GM19328 (cell line): ENCODE measurements at regions not wholly inside any gene's neighbourhood (a gene's known extent, or its start where the extent isn't known, plus 50 kb on each side); places are given as distances from the start of the nearest gene placed in this dataset.

Experiments used
- ATAC-seq: cut with Tn5 transposase; IDR thresholded peaks from one replicate; pipeline ENCODE4 v1.9.1; 2021; ENCODE audit warnings: mild to moderate bottlenecking, moderate library complexity; ENCODE audit not compliant: unreplicated experiment

GRCh38 chr2:65488527-65488926, 56.1 kb upstream of the SPRED2 start:
- ATAC-seq, result no peak

GRCh38 chr2:65487404-65487803, 55.0 kb upstream of the SPRED2 start:
- ATAC-seq, result no peak

GRCh38 chr2:65486802-65487201, 54.4 kb upstream of the SPRED2 start:
- ATAC-seq, result no peak

- ATAC-seq, result no peak
Observed at GRCh38 chr2:65486282-65486681, 53.9 kb upstream of the SPRED2 start.

GRCh38 chr2:65485839-65486238, 53.4 kb upstream of the SPRED2 start:
- ATAC-seq, result no peak

GRCh38 chr2:65483763-65484162, 51.4 kb upstream of the SPRED2 start:
- no peak for ATAC-seq

GRCh38 chr2:65482971-65483370, 50.6 kb upstream of the SPRED2 start:
- no peak for ATAC-seq
